ENCODE measurements at regions not wholly inside any gene's neighbourhood (a gene's known extent, or its start where the extent isn't known, plus 50 kb on each side); places are given as distances from the start of the nearest gene placed in this dataset.

DNA sequence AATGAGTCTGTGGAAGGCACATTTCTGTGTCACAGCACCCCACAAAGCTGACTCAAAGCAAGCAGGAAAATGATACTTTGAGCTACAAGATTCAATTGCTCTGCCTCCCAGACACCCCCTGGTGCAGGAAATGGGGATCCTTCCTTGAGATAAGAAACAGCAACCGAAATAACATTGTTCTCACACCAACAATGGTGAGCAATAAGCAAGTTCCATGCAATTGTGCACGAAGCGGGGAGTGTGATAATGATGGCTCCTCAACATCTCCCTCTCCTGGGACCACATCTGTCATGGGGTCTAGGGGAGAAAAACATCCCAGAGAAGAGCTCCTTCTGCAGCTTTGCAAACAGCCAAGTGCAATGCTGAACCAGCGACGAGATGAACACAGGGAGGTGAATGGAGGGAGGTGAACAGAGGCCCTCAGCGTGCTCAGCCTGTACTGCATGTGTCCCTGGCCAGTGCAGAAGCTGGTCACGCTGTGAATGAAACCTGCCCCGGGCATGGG lies 67.7 kb downstream of the PDCL3 start:
- H3K4me2 ChIP-seq (ENCODE audit: insufficient read depth, low read length): no peak overlapping the region

DNA sequence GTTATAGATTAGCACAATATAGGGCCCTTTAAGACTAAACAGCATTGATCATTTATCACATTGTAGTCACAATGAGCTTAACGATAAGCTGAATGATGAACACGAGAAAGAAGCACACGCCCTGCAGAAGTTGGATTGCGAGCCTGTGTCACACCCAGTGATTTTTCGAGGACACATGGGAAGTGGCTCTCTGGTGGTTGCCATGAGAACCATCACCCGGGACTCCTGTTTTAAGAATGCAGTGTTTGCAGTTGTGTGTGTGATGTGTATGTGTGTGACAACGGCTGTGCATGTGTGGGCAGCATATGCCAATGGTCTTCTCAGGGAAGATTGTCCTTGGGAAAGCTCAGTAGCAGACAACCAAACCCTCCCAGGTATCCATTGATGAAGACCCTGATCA lies 69.2 kb downstream of the PDCL3 start:
- Histone ChIP-seq H3K27me3 (ENCODE audit: control insufficient read depth in 2 of 2, insufficient read depth in 2 of 2, low read length in 2 of 2) (peaks cover 2 to 6% of the 10 kb centered on the region in 2 experiments), H2AFZ (ENCODE audit: low read depth, low read length) (no peak overlapping the region), H3K79me2 (ENCODE audit: control insufficient read depth, insufficient read depth, low read length) (no peaks in the 10 kb centered on the region), H3K27ac (ENCODE audit: insufficient read depth, low read depth, low read length) (no peak overlapping the region), H3K9me1 (replicated peaks; ENCODE audit: control insufficient read depth, extremely low read depth, insufficient read depth, low read length) (no peaks in the 10 kb centered on the region), H3K36me3 (ENCODE audit: control insufficient read depth in 2 of 2, extremely low read depth in 1 of 2, insufficient read depth in 2 of 2, low read length in 2 of 2) (no peaks in the 10 kb centered on the region), H4K20me1 (replicated peaks; ENCODE audit: control insufficient read depth, extremely low read depth, insufficient read depth, low read length) (no peaks in the 10 kb centered on the region), H3K4me3 (replicated peaks in 1 of 3; ENCODE audit: insufficient read depth in 1 of 3, low read depth in 1 of 3, low read length in 3 of 3) (no peak overlapping the region), H3K9me3 (replicated peaks; ENCODE audit: control insufficient read depth, insufficient read depth, low read length) (no peaks in the 10 kb centered on the region), H3K9ac (replicated peaks; ENCODE audit: extremely low read depth, insufficient read depth, low read length) (no peak overlapping the region), H3K4me2 (ENCODE audit: insufficient read depth, low read length) (no peak overlapping the region), H3K4me1 (ENCODE audit: control insufficient read depth, extremely low read depth, insufficient read depth, low read length) (no peaks in the 10 kb centered on the region)
- ChIA-PET POLR2A (no interaction called here), CTCF (interaction anchor here (1.4 to 1.5 kb wide), 3 partner anchors 10 to 22 kb away, joined by 3 to 6 read pairs (median 4); no protein-coding TSS in a partner anchor)
- intact Hi-C loops (cut with micrococcal nuclease) (no loop called here), dilution Hi-C loops (cut with MboI; ENCODE audit: extremely low pct_ligation_motif_present, low sequenced_read_pairs) (no loop called here)
- BruUV-seq (replicated peaks): no TSS peak
- DNase-seq (ENCODE audit: low read depth, low spot score) (no peak), FAIRE-seq (no peak)
- no peak for TF ChIP-seq POLR2A (IDR thresholded peaks at IDR 0.05; ENCODE audit: low read depth, low read length)
- TF ChIP-seq, protein P1, sequence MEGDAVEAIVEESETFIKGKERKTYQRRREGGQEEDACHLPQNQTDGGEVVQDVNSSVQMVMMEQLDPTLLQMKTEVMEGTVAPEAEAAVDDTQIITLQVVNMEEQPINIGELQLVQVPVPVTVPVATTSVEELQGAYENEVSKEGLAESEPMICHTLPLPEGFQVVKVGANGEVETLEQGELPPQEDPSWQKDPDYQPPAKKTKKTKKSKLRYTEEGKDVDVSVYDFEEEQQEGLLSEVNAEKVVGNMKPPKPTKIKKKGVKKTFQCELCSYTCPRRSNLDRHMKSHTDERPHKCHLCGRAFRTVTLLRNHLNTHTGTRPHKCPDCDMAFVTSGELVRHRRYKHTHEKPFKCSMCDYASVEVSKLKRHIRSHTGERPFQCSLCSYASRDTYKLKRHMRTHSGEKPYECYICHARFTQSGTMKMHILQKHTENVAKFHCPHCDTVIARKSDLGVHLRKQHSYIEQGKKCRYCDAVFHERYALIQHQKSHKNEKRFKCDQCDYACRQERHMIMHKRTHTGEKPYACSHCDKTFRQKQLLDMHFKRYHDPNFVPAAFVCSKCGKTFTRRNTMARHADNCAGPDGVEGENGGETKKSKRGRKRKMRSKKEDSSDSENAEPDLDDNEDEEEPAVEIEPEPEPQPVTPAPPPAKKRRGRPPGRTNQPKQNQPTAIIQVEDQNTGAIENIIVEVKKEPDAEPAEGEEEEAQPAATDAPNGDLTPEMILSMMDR (IDR thresholded peaks at IDR 0.05; ENCODE audit: extremely low read depth in 1 of 2, insufficient read depth in 1 of 2, low read depth in 1 of 2, low read length in 2 of 2): no peak
- no peak for TF ChIP-seq GATA2 (IDR thresholded peaks at IDR 0.05; ENCODE audit: insufficient read depth, insufficient read length, low read depth, low read length)
- TF ChIP-seq, protein P2, sequence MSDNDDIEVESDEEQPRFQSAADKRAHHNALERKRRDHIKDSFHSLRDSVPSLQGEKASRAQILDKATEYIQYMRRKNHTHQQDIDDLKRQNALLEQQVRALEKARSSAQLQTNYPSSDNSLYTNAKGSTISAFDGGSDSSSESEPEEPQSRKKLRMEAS (IDR thresholded peaks at IDR 0.05; ENCODE audit: insufficient read depth, insufficient read length): no peak

More for the DNA sequence above, 67.7 kb downstream of the PDCL3 start:
- ChIA-PET CTCF (no interaction called here), POLR2A (no interaction called here)
- TF ChIP-seq POLR2AphosphoS5 (IDR thresholded peaks at IDR 0.05; ENCODE audit: insufficient read depth, low read depth, low read length): no peak
- TF ChIP-seq, protein P1 (IDR thresholded peaks at IDR 0.05; ENCODE audit: extremely low read depth in 1 of 2, insufficient read depth in 1 of 2, low read depth in 1 of 2, low read length in 2 of 2): no peak
- no peak for TF ChIP-seq FOS (IDR thresholded peaks at IDR 0.05; ENCODE audit: borderline replicate concordance, insufficient read depth, low read length)
- H3K4me3 ChIP-seq (replicated peaks in 1 of 3; ENCODE audit: insufficient read depth in 1 of 3, low read depth in 1 of 3, low read length in 3 of 3): no peak overlapping the region
- peaks cover 2 to 5% of the 10 kb centered on the region in 2 experiments for H3K27me3 ChIP-seq (ENCODE audit: control insufficient read depth in 2 of 2, insufficient read depth in 2 of 2, low read length in 2 of 2)
- no peak overlapping the region for H2AFZ ChIP-seq (ENCODE audit: low read depth, low read length)
- intact Hi-C loops (cut with micrococcal nuclease): no loop called here
- no peaks in the 10 kb centered on the region for H3K4me1 ChIP-seq (ENCODE audit: control insufficient read depth, extremely low read depth, insufficient read depth, low read length)
- H3K36me3 ChIP-seq (ENCODE audit: control insufficient read depth in 2 of 2, extremely low read depth in 1 of 2, insufficient read depth in 2 of 2, low read length in 2 of 2): no peaks in the 10 kb centered on the region
- no peaks in the 10 kb centered on the region for H3K9me1 ChIP-seq (replicated peaks; ENCODE audit: control insufficient read depth, extremely low read depth, insufficient read depth, low read length)
- FAIRE-seq (no peak), DNase-seq (ENCODE audit: low read depth, low spot score) (peak; percentile 19)
- no peaks in the 10 kb centered on the region for H4K20me1 ChIP-seq (replicated peaks; ENCODE audit: control insufficient read depth, extremely low read depth, insufficient read depth, low read length)
- H3K9me3 ChIP-seq (replicated peaks; ENCODE audit: control insufficient read depth, insufficient read depth, low read length): no peaks in the 10 kb centered on the region
- no peak overlapping the region for H3K9ac ChIP-seq (replicated peaks; ENCODE audit: extremely low read depth, insufficient read depth, low read length)
- H3K79me2 ChIP-seq (ENCODE audit: control insufficient read depth, insufficient read depth, low read length): no peaks in the 10 kb centered on the region
- no TSS peak for BruUV-seq (replicated peaks)
- dilution Hi-C loops (cut with MboI; ENCODE audit: extremely low pct_ligation_motif_present, low sequenced_read_pairs): no loop called here
- no peak overlapping the region for H3K27ac ChIP-seq (ENCODE audit: insufficient read depth, low read depth, low read length)
